Chondrocyte (in vitro differentiated cells): ENCODE measurements at regions not wholly inside any gene's neighbourhood (a gene's known extent, or its start where the extent isn't known, plus 50 kb on each side); places are given as distances from the start of the nearest gene placed in this dataset.
"Not testable (repeated sequence)": the region's sequence is repeated elsewhere in the genome, so short reads cannot be mapped to it uniquely, and the experiment has no call there.

Experiments used
- DNase-seq: peaks from one replicate; pipeline ENCODE4 v3.0.0; 2021; ENCODE audit warnings: mixed read lengths, low spot score
- H3K27ac Mint-ChIP-seq: one replicate; pipeline ENCODE4 v1.8.0; 2021; ENCODE audit warnings: mild to moderate bottlenecking, moderate library complexity, mixed read lengths; ENCODE audit not compliant: unreplicated experiment
- H3K27me3 Mint-ChIP-seq: 2 replicates; pipeline ENCODE4 v1.8.0; 2021; ENCODE audit warnings: low read depth, mixed read lengths
- H3K36me3 Mint-ChIP-seq: 2 replicates; pipeline ENCODE4 v1.8.0; 2021; ENCODE audit warnings: low read depth, mixed read lengths
- H3K4me1 Mint-ChIP-seq: 2 replicates; pipeline ENCODE4 v1.8.0; 2021; ENCODE audit warnings: low read depth, mild to moderate bottlenecking, mixed read lengths
- H3K4me3 Mint-ChIP-seq: one replicate; pipeline ENCODE4 v1.8.0; 2021; ENCODE audit warnings: mild to moderate bottlenecking, moderate library complexity, mixed read lengths; ENCODE audit not compliant: unreplicated experiment
- H3K9me3 Mint-ChIP-seq: 2 replicates; pipeline ENCODE4 v1.8.0; 2021; ENCODE audit warnings: low read depth, mixed read lengths
- TF ChIP-seq, protein P1 (sequence below): fragments of 200-600 bp; sonication (generic); IDR thresholded peaks from 2 replicates; pipeline ENCODE4 v1.5.0; 2021; ENCODE audit warnings: antibody characterized with exemption, mild to moderate bottlenecking, moderate library complexity

- H3K27me3 Mint-ChIP-seq: no peaks in the 10 kb centered on the region
- H3K9me3 Mint-ChIP-seq: peaks cover 8% of the 10 kb centered on the region
These were observed 3031.0 kb upstream of the TEKT4 start for GRCh38 chr2:91839904-91840868.

GRCh38 chr2:91842264-91842663 is 3029.0 kb upstream of the TEKT4 start:
- H3K27ac Mint-ChIP-seq, H3K36me3 Mint-ChIP-seq, H3K27me3 Mint-ChIP-seq, H3K4me3 Mint-ChIP-seq, H3K4me1 Mint-ChIP-seq: not testable (repeated sequence)
- H3K9me3 Mint-ChIP-seq: peaks cover 14% of the 10 kb centered on the region
- peak; percentile 79 for DNase-seq

More at GRCh38 chr2:91839904-91840868, 3031.0 kb upstream of the TEKT4 start:
- H3K4me3 Mint-ChIP-seq: no peak overlapping the region
- no peaks in the 10 kb centered on the region for H3K4me1 Mint-ChIP-seq
- DNase-seq: no peak
- H3K27ac Mint-ChIP-seq: no peak overlapping the region
- TF ChIP-seq, protein P1, sequence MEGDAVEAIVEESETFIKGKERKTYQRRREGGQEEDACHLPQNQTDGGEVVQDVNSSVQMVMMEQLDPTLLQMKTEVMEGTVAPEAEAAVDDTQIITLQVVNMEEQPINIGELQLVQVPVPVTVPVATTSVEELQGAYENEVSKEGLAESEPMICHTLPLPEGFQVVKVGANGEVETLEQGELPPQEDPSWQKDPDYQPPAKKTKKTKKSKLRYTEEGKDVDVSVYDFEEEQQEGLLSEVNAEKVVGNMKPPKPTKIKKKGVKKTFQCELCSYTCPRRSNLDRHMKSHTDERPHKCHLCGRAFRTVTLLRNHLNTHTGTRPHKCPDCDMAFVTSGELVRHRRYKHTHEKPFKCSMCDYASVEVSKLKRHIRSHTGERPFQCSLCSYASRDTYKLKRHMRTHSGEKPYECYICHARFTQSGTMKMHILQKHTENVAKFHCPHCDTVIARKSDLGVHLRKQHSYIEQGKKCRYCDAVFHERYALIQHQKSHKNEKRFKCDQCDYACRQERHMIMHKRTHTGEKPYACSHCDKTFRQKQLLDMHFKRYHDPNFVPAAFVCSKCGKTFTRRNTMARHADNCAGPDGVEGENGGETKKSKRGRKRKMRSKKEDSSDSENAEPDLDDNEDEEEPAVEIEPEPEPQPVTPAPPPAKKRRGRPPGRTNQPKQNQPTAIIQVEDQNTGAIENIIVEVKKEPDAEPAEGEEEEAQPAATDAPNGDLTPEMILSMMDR: no peak
- H3K36me3 Mint-ChIP-seq: no peaks in the 10 kb centered on the region

DNA sequence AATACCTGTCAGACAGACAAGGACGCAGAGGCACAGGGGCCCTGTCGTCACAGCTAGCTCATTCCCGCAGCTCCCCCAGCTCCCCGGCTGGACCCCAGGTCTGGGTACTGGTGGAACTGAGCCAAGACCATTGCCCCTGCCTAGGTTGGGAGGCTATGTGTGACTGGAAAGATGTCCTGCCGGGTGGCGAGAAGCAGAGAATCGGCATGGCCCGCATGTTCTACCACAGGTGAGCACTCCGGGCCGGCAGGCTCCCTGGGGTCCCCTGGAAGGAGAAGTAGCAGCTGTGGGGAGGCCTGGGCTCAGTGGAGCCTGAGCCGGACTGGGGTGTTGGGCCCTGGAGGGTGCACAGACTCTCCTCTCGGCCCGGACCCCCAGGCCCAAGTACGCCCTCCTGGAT is 3028.3 kb upstream of the TEKT4 start:
- DNase-seq, H3K4me1 Mint-ChIP-seq, H3K4me3 Mint-ChIP-seq, H3K27me3 Mint-ChIP-seq, H3K36me3 Mint-ChIP-seq, H3K27ac Mint-ChIP-seq: not testable (repeated sequence)
- peaks cover 17% of the 10 kb centered on the region for H3K9me3 Mint-ChIP-seq

DNA sequence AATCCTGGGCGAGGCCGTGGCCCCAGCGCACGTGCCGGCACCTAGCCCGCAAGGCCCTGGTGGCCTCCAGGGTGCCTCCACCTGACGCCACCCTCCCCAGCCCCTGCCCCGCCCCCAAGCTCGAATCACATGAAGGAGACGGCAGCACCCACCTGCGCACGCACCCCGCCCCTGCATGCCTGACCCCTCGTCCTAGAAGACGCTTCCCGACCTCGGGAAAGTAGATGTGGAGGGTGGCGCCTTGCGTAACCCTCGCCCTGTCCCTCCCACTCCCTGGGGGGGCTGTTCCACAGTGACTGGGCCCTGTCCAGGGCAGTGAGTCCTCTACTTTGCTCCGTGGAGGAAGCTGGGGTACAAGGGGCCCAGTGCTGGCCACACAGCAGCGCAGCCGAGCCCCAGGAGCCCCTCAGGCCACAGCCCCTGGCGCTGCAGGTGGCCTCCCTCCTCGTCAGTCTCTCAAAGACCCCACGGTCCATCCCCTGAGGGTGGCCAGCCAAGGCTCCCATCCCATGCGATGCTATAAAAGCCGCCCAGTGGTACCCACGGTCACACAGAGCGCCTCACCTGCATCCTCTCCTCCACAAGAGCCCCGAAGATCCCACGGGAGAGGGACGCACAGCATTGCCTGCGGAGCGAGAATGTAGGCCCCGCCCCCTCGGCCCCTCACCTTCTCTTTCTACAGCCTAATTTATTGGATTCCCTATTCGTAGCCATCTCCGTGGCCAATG is 3027.3 kb upstream of the TEKT4 start:
- DNase-seq: peak; percentile 88
- not testable (repeated sequence) for H3K4me3 Mint-ChIP-seq, H3K27ac Mint-ChIP-seq, H3K27me3 Mint-ChIP-seq, H3K36me3 Mint-ChIP-seq, H3K4me1 Mint-ChIP-seq
- H3K9me3 Mint-ChIP-seq: peaks cover 17% of the 10 kb centered on the region

DNA sequence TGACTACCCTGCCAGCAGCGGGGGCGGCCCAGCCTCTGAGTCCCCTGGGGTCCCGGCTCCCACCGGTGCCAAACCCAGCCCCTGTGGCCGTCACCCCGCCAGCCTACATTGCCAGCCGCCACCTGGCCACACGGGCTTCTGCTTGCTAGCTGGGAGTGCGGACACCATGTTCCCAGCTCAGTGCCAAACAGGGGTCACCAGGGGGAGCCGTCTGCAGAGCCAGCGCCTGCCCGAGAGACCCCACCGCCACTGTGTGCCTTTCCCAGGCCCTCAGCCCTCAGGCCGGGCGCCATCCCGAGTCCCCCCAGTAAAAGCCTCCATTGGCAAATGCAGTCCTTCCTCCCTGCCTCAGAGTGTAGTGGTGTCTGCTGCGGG is 3026.8 kb upstream of the TEKT4 start:
- H3K9me3 Mint-ChIP-seq: peaks cover 17% of the 10 kb centered on the region
- not testable (repeated sequence) for H3K4me3 Mint-ChIP-seq, H3K27ac Mint-ChIP-seq, H3K4me1 Mint-ChIP-seq, H3K36me3 Mint-ChIP-seq, H3K27me3 Mint-ChIP-seq
- DNase-seq: peak; percentile 81

GRCh38 chr2:91846388-91846787 is 3024.8 kb upstream of the TEKT4 start:
- not testable (repeated sequence) for H3K27ac Mint-ChIP-seq, H3K4me3 Mint-ChIP-seq, DNase-seq, H3K27me3 Mint-ChIP-seq, H3K4me1 Mint-ChIP-seq, H3K36me3 Mint-ChIP-seq
- H3K9me3 Mint-ChIP-seq: peaks cover 21% of the 10 kb centered on the region

- not testable (repeated sequence) for H3K4me3 Mint-ChIP-seq, H3K36me3 Mint-ChIP-seq, DNase-seq, H3K27me3 Mint-ChIP-seq, H3K27ac Mint-ChIP-seq, H3K4me1 Mint-ChIP-seq
- peaks cover 24% of the 10 kb centered on the region for H3K9me3 Mint-ChIP-seq
These were observed 3019.4 kb upstream of the TEKT4 start for GRCh38 chr2:91851689-91852420.

GRCh38 chr2:91856971-91857370 is 3014.3 kb upstream of the TEKT4 start:
- H3K36me3 Mint-ChIP-seq, H3K27me3 Mint-ChIP-seq, H3K4me1 Mint-ChIP-seq, DNase-seq, H3K4me3 Mint-ChIP-seq, H3K27ac Mint-ChIP-seq: not testable (repeated sequence)
- peaks cover 16% of the 10 kb centered on the region for H3K9me3 Mint-ChIP-seq

- H3K27ac Mint-ChIP-seq, H3K4me3 Mint-ChIP-seq, H3K4me1 Mint-ChIP-seq, DNase-seq, H3K27me3 Mint-ChIP-seq, H3K36me3 Mint-ChIP-seq: not testable (repeated sequence)
- peaks cover 16% of the 10 kb centered on the region for H3K9me3 Mint-ChIP-seq
These were observed 3013.5 kb upstream of the TEKT4 start for GRCh38 chr2:91857711-91858110.

- H3K27me3 Mint-ChIP-seq, H3K4me1 Mint-ChIP-seq, DNase-seq, H3K4me3 Mint-ChIP-seq, H3K27ac Mint-ChIP-seq, H3K36me3 Mint-ChIP-seq: not testable (repeated sequence)
- peaks cover 24% of the 10 kb centered on the region for H3K9me3 Mint-ChIP-seq
These were observed 2999.5 kb upstream of the TEKT4 start for GRCh38 chr2:91871716-91872115.

- H3K4me3 Mint-ChIP-seq, H3K27me3 Mint-ChIP-seq, H3K36me3 Mint-ChIP-seq, H3K27ac Mint-ChIP-seq, H3K4me1 Mint-ChIP-seq, DNase-seq: not testable (repeated sequence)
- peaks cover 24% of the 10 kb centered on the region for H3K9me3 Mint-ChIP-seq
These were observed 2997.8 kb upstream of the TEKT4 start for GRCh38 chr2:91873416-91873815.
